ENCODE measurements at regions not wholly inside any gene's neighbourhood (a gene's known extent, or its start where the extent isn't known, plus 50 kb on each side); places are given as distances from the start of the nearest gene placed in this dataset.
A peak's percentile ranks its signal among the peaks of the same experiment; 100 is the strongest.

GRCh38 chr14:53828820-53829219 lies 127.8 kb downstream of the BMP4 start:
- Histone ChIP-seq H3K4me1 (ENCODE audit: insufficient read depth, low read length) (no peaks in the 10 kb centered on the region), H3K4me2 (ENCODE audit: insufficient read depth, low read length) (no peak overlapping the region), H3K36me3 (ENCODE audit: insufficient read depth, low read length) (no peaks in the 10 kb centered on the region), H3K79me2 (ENCODE audit: insufficient read depth, low read length) (no peaks in the 10 kb centered on the region), H3K9ac (ENCODE audit: low read depth, low read length) (no peak overlapping the region), H3K9me3 (ENCODE audit: insufficient read depth, low read length, severe bottlenecking) (peaks cover 2% of the 10 kb centered on the region), H2AFZ (ENCODE audit: low read depth, low read length) (no peak overlapping the region), H3K4me3 (ENCODE audit: low read depth in 1 of 2, low read length in 2 of 2) (no peak overlapping the region), H4K20me1 (ENCODE audit: insufficient read depth, low read length) (no peaks in the 10 kb centered on the region), H3K27me3 (ENCODE audit: insufficient read depth, low read length, poor library complexity) (no peaks in the 10 kb centered on the region), H3K27ac (ENCODE audit: low read length) (no peak overlapping the region)
- TF ChIP-seq EZH2 (IDR thresholded peaks at IDR 0.05; ENCODE audit: borderline replicate concordance, low read depth, low read length, severe bottlenecking) (no peak), CTCF (IDR thresholded peaks at IDR 0.05; ENCODE audit: borderline replicate concordance, extremely low read depth, low read length, poor library complexity, severe bottlenecking) (no peak)
- ATAC-seq (ENCODE audit: insufficient read depth, low read depth) (no peak), DNase-seq (no peak)

GRCh38 chr14:53824061-53824460 lies 132.6 kb downstream of the BMP4 start:
- Histone ChIP-seq H3K27me3 (ENCODE audit: insufficient read depth, low read length, poor library complexity) (no peaks in the 10 kb centered on the region), H3K9me3 (ENCODE audit: insufficient read depth, low read length, severe bottlenecking) (no peaks in the 10 kb centered on the region), H3K36me3 (ENCODE audit: insufficient read depth, low read length) (no peaks in the 10 kb centered on the region), H3K79me2 (ENCODE audit: insufficient read depth, low read length) (no peaks in the 10 kb centered on the region), H2AFZ (ENCODE audit: low read depth, low read length) (0 out of 2 replicates have a peak overlapping the region, but pooled peaks have one; percentile 39), H3K4me1 (ENCODE audit: insufficient read depth, low read length) (no peaks in the 10 kb centered on the region), H3K4me3 (ENCODE audit: low read depth in 1 of 2, low read length in 2 of 2) (no peak overlapping the region), H4K20me1 (ENCODE audit: insufficient read depth, low read length) (no peaks in the 10 kb centered on the region), H3K4me2 (ENCODE audit: insufficient read depth, low read length) (no peak overlapping the region), H3K9ac (ENCODE audit: low read depth, low read length) (no peak overlapping the region), H3K27ac (ENCODE audit: low read length) (no peak overlapping the region)
- TF ChIP-seq EZH2 (IDR thresholded peaks at IDR 0.05; ENCODE audit: borderline replicate concordance, low read depth, low read length, severe bottlenecking) (no peak), CTCF (IDR thresholded peaks at IDR 0.05; ENCODE audit: borderline replicate concordance, extremely low read depth, low read length, poor library complexity, severe bottlenecking) (no peak)
- no peak for DNase-seq
- ATAC-seq (ENCODE audit: insufficient read depth, low read depth): no peak

- DNase-seq: no peak
- no peak for ATAC-seq (ENCODE audit: insufficient read depth, low read depth)
- no peak overlapping the region for H3K4me2 ChIP-seq (ENCODE audit: insufficient read depth, low read length)
- TF ChIP-seq EZH2 (IDR thresholded peaks at IDR 0.05; ENCODE audit: borderline replicate concordance, low read depth, low read length, severe bottlenecking): no peak
- no peak for TF ChIP-seq CTCF (IDR thresholded peaks at IDR 0.05; ENCODE audit: borderline replicate concordance, extremely low read depth, low read length, poor library complexity, severe bottlenecking)
- no peaks in the 10 kb centered on the region for H3K9me3 ChIP-seq (ENCODE audit: insufficient read depth, low read length, severe bottlenecking)
- no peak overlapping the region for H3K9ac ChIP-seq (ENCODE audit: low read depth, low read length)
- no peak overlapping the region for H3K27ac ChIP-seq (ENCODE audit: low read length)
- H3K27me3 ChIP-seq (ENCODE audit: insufficient read depth, low read length, poor library complexity): no peaks in the 10 kb centered on the region
- no peaks in the 10 kb centered on the region for H3K4me1 ChIP-seq (ENCODE audit: insufficient read depth, low read length)
- no peaks in the 10 kb centered on the region for H3K36me3 ChIP-seq (ENCODE audit: insufficient read depth, low read length)
- H4K20me1 ChIP-seq (ENCODE audit: insufficient read depth, low read length): no peaks in the 10 kb centered on the region
- no peak overlapping the region for H3K4me3 ChIP-seq (ENCODE audit: low read depth in 1 of 2, low read length in 2 of 2)
- H3K79me2 ChIP-seq (ENCODE audit: insufficient read depth, low read length): no peaks in the 10 kb centered on the region
- no peak overlapping the region for H2AFZ ChIP-seq (ENCODE audit: low read depth, low read length)
Observed at GRCh38 chr14:53814392-53814791, 142.2 kb downstream of the BMP4 start.

- DNase-seq (no peak), ATAC-seq (ENCODE audit: insufficient read depth, low read depth) (no peak)
- no peaks in the 10 kb centered on the region for H3K36me3 ChIP-seq (ENCODE audit: insufficient read depth, low read length)
- no peaks in the 10 kb centered on the region for H3K4me1 ChIP-seq (ENCODE audit: insufficient read depth, low read length)
- H3K27me3 ChIP-seq (ENCODE audit: insufficient read depth, low read length, poor library complexity): no peaks in the 10 kb centered on the region
- no peak overlapping the region for H3K27ac ChIP-seq (ENCODE audit: low read length)
- no peaks in the 10 kb centered on the region for H4K20me1 ChIP-seq (ENCODE audit: insufficient read depth, low read length)
- H3K9me3 ChIP-seq (ENCODE audit: insufficient read depth, low read length, severe bottlenecking): no peaks in the 10 kb centered on the region
- H3K79me2 ChIP-seq (ENCODE audit: insufficient read depth, low read length): no peaks in the 10 kb centered on the region
- TF ChIP-seq CTCF (IDR thresholded peaks at IDR 0.05; ENCODE audit: borderline replicate concordance, extremely low read depth, low read length, poor library complexity, severe bottlenecking): no peak
- TF ChIP-seq EZH2 (IDR thresholded peaks at IDR 0.05; ENCODE audit: borderline replicate concordance, low read depth, low read length, severe bottlenecking): no peak
- H3K4me3 ChIP-seq (ENCODE audit: low read depth in 1 of 2, low read length in 2 of 2): no peak overlapping the region
- no peak overlapping the region for H2AFZ ChIP-seq (ENCODE audit: low read depth, low read length)
- no peak overlapping the region for H3K4me2 ChIP-seq (ENCODE audit: insufficient read depth, low read length)
- no peak overlapping the region for H3K9ac ChIP-seq (ENCODE audit: low read depth, low read length)
Observed at GRCh38 chr14:53810221-53810620, 146.4 kb downstream of the BMP4 start.

All from DND-41 (cell line).